Adipocyte (in vitro differentiated cells): ENCODE measurements at regions not wholly inside any gene's neighbourhood (a gene's known extent, or its start where the extent isn't known, plus 50 kb on each side); places are given as distances from the start of the nearest gene placed in this dataset.
"Not testable (repeated sequence)": the region's sequence is repeated elsewhere in the genome, so short reads cannot be mapped to it uniquely, and the experiment has no call there.

Source experiments
- DNase-seq: peaks from one replicate; pipeline ENCODE4 v3.0.0-alpha.2; 2015; ENCODE audit warnings: low read depth
- H3K27me3 ChIP-seq: replicated peaks from 2 replicates; pipeline ENCODE4 v1.7.0; 2013; ENCODE audit warnings: mild to moderate bottlenecking, low read length, moderate library complexity; ENCODE audit not compliant: control insufficient read depth, insufficient read depth
- H3K36me3 ChIP-seq: 2 replicates; pipeline ENCODE4 v1.7.0; 2013; ENCODE audit warnings: low read length, mild to moderate bottlenecking, moderate library complexity; ENCODE audit not compliant: control insufficient read depth, insufficient read depth, severe bottlenecking
- H3K4me1 ChIP-seq: 2 replicates; pipeline ENCODE4 v1.7.0; 2013; ENCODE audit warnings: mild to moderate bottlenecking, low read length, moderate library complexity; ENCODE audit not compliant: control insufficient read depth, insufficient read depth
- H3K4me3 ChIP-seq: 2 replicates; pipeline ENCODE4 v1.7.0; 2013; ENCODE audit warnings: mild to moderate bottlenecking, low read length, moderate library complexity
- H3K9ac ChIP-seq: 2 replicates; pipeline ENCODE4 v1.7.0; 2013; ENCODE audit warnings: mild to moderate bottlenecking, low read length, moderate library complexity
- H3K9me3 ChIP-seq: 2 replicates; pipeline ENCODE4 v1.7.0; 2013; ENCODE audit warnings: mild to moderate bottlenecking, low read length, moderate library complexity; ENCODE audit not compliant: control insufficient read depth

DNA sequence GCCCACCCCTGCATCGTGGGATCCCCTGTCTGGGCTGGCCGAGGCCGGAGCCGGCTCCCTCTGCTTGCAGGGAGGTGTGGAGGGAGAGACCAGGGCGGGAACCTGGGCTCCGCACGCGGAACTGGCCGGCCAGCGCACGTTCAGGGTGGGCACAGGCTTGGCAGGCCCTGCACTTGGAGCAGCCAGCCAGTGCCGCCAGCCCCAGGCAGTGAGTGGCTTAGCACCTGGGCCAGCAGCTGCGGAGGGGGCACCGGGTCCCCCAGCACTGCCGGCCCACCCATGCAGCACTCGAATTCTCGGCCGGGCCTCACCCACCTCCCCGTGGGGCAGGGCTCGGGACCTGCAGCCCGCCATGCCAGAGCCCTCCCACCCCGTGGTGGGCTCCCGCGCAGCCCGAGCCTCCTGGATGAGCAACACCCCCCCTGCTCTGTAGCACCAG is 422.6 kb downstream of the AMY1C start:
- Histone ChIP-seq H3K4me3 (no peak overlapping the region), H3K4me1 (no peaks in the 10 kb centered on the region), H3K9ac (no peak overlapping the region), H3K36me3 (no peaks in the 10 kb centered on the region), H3K9me3 (peaks cover 12% of the 10 kb centered on the region), H3K27me3 (no peaks in the 10 kb centered on the region)
- DNase-seq: no peak

DNA sequence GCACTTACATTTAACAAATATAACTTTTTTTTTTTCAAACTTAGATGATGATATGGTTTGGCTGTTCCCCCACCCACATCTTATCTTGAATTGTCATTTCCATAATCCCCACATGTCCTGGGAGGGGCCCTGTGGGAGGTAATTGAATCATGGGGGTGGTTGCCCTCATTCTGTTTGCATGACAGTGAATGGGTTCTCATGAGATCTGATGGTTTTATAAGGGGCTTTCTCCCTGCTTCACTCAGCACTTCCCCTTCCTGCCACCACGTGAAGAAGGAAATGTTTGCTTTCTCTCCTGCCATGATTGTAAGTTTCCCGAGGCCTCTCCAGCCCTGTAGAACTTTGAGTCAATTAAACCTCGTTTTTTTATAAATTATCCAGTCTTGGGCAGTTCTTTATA is 432.6 kb downstream of the AMY1C start:
- Histone ChIP-seq H3K9me3 (no peaks in the 10 kb centered on the region), H3K4me1 (no peaks in the 10 kb centered on the region), H3K9ac (no peak overlapping the region), H3K36me3 (no peaks in the 10 kb centered on the region), H3K4me3 (no peak overlapping the region), H3K27me3 (no peaks in the 10 kb centered on the region)
- no peak for DNase-seq

DNA sequence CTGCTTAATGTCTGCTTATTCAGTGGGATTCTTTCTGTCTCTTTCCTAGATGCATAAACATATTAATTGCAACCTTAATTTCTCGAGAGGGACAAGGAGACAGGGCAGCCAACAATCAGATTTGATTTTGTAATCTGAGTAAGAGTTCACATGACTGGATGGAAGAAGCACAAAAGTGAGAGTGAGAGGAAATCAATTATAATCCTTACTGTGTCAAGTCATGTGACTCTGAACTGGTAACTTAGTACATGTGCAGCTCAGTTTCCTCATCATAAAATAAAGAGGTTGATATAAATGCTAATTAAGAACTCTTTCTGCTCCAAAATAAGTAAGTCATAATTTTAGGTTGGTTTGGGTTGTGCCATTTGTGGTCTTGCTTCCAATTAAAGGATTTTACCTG is 439.5 kb downstream of the AMY1C start:
- Histone ChIP-seq H3K4me1 (no peaks in the 10 kb centered on the region), H3K9ac (no peak overlapping the region), H3K9me3 (no peaks in the 10 kb centered on the region), H3K36me3 (no peaks in the 10 kb centered on the region), H3K27me3 (no peaks in the 10 kb centered on the region), H3K4me3 (no peak overlapping the region)
- DNase-seq: no peak

DNA sequence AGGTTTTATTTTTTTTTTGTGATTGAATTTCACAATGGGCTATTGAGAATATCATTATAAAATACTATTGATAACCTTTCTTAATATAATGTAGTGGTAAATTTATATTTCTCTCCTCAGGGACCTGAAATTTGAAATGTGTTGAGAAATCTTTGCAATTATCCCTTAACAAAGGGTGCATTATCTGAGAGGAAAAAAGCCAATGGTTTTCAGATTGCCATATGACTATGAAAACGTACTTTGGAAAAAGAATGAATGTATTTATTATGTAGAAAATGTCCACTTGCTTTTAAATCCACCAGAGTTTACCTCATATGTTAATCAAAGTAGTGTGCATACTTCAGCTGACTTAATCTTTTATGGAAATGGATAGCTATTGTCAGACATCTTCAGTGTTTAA is 441.1 kb downstream of the AMY1C start:
- Histone ChIP-seq H3K9me3 (no peaks in the 10 kb centered on the region), H3K4me1 (no peaks in the 10 kb centered on the region), H3K36me3 (no peaks in the 10 kb centered on the region), H3K27me3 (no peaks in the 10 kb centered on the region), H3K4me3 (no peak overlapping the region), H3K9ac (no peak overlapping the region)
- DNase-seq: no peak

DNA sequence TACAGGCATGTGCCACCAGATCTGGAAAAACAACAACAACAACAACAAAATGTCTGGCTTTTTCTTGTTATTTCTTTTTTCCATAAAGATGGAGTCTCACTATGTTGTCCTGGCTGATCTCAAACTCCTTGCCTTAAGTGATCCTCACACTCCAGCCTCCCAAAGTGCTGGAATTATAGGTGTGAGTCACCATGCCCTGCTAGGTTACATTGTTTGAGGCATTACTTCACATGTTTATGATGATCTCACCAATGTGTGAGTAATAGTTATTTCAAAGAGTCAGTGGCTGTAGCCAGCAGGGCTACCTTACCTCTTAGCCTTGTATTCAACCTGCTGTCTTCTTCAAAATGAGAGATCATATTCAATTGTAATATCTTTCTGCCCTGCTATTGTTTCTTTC is 445.7 kb downstream of the AMY1C start:
- no peaks in the 10 kb centered on the region for H3K9me3 ChIP-seq
- H3K27me3 ChIP-seq: no peaks in the 10 kb centered on the region
- no peak overlapping the region for H3K4me3 ChIP-seq
- DNase-seq: no peak
- H3K9ac ChIP-seq: no peak overlapping the region
- H3K4me1 ChIP-seq: no peaks in the 10 kb centered on the region
- no peaks in the 10 kb centered on the region for H3K36me3 ChIP-seq

DNA sequence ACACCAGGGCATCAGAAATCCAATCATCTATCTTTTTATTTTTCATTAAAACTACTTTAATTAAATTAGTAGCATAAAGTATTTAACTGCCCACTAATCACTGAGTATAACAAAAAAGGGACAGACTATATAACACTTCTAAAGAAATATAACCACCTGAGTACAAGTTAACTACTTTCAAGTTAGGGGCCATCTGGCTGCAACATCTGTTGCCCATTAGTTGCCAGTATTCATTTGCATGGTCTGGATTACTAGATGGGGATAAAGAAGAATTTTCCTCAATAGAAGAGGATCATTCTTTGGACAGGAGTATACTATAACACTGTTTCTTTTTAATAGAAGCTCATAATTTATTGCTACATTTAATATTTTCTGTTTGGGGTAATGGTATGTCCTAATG is 446.4 kb downstream of the AMY1C start:
- Histone ChIP-seq H3K4me3 (no peak overlapping the region), H3K4me1 (no peaks in the 10 kb centered on the region), H3K27me3 (no peaks in the 10 kb centered on the region), H3K9me3 (peaks cover 7% of the 10 kb centered on the region), H3K36me3 (no peaks in the 10 kb centered on the region), H3K9ac (no peak overlapping the region)
- no peak for DNase-seq

DNA sequence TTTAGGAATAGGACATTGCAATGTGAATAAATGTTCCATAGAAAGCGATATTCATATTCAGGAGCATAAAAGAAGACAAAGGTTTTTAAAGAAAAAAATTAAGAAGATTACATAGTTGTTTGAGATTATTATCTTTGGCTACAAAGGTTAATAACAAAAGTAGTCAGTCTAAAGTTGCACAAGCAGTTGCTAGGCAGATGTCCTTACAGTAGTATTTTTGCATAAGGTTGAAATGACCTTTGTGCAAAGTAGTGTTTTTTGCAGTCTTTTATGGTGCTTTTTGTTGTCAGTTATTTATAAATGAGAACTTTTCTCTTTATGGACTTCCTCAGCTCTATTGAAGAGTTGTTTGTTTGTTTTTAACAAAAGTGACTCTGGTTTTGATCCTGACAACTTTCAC is 447.8 kb downstream of the AMY1C start:
- no peak for DNase-seq
- no peak overlapping the region for H3K9ac ChIP-seq
- no peak overlapping the region for H3K4me3 ChIP-seq
- H3K9me3 ChIP-seq: peaks cover 13% of the 10 kb centered on the region
- H3K36me3 ChIP-seq: no peaks in the 10 kb centered on the region
- no peaks in the 10 kb centered on the region for H3K27me3 ChIP-seq
- H3K4me1 ChIP-seq: no peaks in the 10 kb centered on the region

DNA sequence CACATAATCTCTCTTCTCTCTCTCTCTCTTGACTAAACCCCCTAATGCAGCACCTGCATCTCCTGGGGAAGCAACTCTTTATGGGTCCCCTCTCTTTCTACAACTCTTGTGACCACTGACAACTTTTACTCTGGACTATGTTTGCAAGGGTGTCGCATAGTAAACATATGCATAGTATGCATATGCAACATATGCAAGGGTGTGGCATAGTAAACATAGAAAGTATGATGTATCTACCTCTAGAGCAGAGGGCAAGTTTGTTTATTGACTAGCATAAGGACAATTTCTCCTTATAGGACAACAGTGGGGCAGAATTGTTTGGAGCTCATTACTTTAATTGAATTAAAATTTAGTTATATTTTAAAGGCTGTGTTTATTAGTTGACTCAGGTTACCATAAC is 462.5 kb downstream of the AMY1C start:
- Histone ChIP-seq H3K9ac (no peak overlapping the region), H3K4me1 (no peaks in the 10 kb centered on the region), H3K36me3 (no peaks in the 10 kb centered on the region), H3K4me3 (no peak overlapping the region), H3K9me3 (no peaks in the 10 kb centered on the region), H3K27me3 (no peaks in the 10 kb centered on the region)
- no peak for DNase-seq

DNA sequence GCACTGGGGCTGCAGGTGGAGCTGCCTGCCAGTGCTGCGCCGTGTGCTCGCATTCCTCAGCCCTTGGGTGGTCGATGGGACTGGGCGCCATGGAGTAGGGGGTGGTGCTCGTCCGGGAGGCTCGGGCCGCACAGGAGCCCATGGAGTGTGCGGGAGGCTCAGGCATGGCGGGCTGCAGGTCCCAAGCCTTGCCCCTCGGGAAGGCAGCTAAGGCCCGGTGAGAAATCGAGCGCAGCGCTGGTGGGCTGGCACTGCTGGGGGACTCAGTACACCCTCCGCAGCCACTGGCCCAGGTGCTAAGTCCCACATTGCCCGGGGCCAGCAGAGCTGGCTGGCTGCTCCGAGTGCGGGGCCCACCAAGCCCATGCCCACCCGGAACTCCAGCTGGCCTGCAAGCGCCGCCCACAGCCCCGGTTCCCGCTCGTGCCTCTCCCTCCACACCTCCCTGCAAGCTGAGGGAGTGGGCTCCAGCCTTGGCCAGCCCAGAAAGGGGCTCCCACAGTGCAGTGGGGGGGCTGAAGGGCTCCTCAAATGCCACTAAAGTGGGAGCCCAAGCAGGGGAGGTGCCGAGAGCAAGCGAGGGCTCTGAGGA is 467.8 kb downstream of the AMY1C start:
- H3K4me3 ChIP-seq, H3K9me3 ChIP-seq, H3K4me1 ChIP-seq, H3K27me3 ChIP-seq, DNase-seq, H3K36me3 ChIP-seq, H3K9ac ChIP-seq: not testable (repeated sequence)

DNA sequence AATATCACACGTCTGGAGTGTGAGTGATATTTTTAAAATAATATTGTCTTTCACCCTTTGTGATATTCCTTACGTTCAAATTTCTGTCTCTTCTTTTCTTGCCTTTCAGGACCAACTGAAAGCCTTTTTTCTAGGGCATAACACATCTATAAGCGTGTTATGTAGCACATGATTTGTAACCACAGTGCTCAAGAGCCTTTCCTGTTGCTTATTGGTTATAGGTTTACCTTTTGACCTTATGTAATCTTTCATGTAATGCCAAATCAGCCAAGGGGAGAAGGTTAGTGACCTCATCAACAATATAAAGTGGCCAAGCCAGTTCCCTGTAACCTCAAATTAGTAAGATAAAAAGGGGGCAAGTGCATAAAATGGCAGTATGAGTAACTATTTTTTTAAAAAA is 480.2 kb downstream of the AMY1C start:
- Histone ChIP-seq H3K36me3 (no peaks in the 10 kb centered on the region), H3K27me3 (no peaks in the 10 kb centered on the region), H3K4me1 (no peaks in the 10 kb centered on the region), H3K4me3 (no peak overlapping the region), H3K9me3 (no peaks in the 10 kb centered on the region), H3K9ac (no peak overlapping the region)
- DNase-seq: no peak

DNA sequence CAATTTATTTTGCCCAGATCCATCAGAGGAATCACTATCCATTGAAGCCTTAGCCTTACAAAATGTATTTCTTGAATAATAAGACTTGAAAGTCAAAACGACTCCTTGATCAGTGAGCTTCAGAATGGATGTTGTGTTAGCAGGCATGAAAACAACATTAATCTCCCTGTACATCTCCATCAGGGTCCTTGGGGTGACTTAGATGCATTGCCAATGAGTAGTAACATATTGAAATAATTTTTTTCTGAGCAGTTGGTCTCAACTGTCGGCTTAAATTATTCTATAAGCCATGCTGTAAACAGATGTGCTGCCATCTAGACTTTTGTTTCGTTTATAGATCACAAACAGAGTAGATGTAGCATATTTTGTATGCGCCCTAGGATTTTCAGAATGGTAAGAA is 482.0 kb downstream of the AMY1C start:
- Histone ChIP-seq H3K36me3 (no peaks in the 10 kb centered on the region), H3K9me3 (no peaks in the 10 kb centered on the region), H3K4me1 (no peaks in the 10 kb centered on the region), H3K9ac (no peak overlapping the region), H3K27me3 (no peaks in the 10 kb centered on the region), H3K4me3 (no peak overlapping the region)
- no peak for DNase-seq

DNA sequence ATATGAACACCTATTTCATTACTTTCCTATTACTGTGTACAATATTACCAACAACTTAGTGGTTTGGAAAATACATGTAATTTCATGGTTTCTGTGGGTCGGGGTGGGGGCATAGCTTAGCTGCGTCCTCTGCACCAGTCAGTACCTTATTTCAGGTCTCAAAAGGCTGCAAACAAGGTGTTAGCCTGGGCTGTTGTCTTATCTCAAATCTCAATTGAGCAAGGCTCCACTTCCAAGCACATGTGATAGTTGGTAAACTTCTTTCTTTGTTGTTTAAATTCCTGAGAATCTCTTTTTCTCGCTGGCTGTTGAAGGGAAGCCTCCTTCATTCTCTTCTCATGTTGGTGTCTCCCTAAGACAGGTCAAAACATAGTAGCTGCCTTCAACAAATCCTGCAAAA is 485.4 kb downstream of the AMY1C start:
- no peak overlapping the region for H3K4me3 ChIP-seq
- no peak overlapping the region for H3K9ac ChIP-seq
- no peaks in the 10 kb centered on the region for H3K36me3 ChIP-seq
- H3K9me3 ChIP-seq: no peaks in the 10 kb centered on the region
- no peaks in the 10 kb centered on the region for H3K4me1 ChIP-seq
- no peak for DNase-seq
- H3K27me3 ChIP-seq: no peaks in the 10 kb centered on the region
